ENCODE measurements at regions not wholly inside any gene's neighbourhood (a gene's known extent, or its start where the extent isn't known, plus 50 kb on each side); places are given as distances from the start of the nearest gene placed in this dataset.
A peak's percentile ranks its signal among the peaks of the same experiment; 100 is the strongest.

GRCh38 chr9:115213818-115214334, 95.9 kb upstream of the TNC start:
- DNase-seq (no peak), ATAC-seq (ENCODE audit: low read depth in 2 of 2) (no peak)
- H3K4me1 Mint-ChIP-seq = no peaks in the 10 kb centered on the region
- no peak overlapping the region for H3K4me3 Mint-ChIP-seq
- H3K27me3 Mint-ChIP-seq = peaks cover 0 to 30% (median 20%) of the 10 kb centered on the region in 3 donors
- H3K36me3 Mint-ChIP-seq = no peaks in the 10 kb centered on the region
- peak overlapping the region in 1 of 6 donors; percentile 39 for H3K27ac Mint-ChIP-seq
- peaks cover 0 to 4% (median 0%) of the 10 kb centered on the region in 7 donors for H3K9me3 Mint-ChIP-seq

DNA sequence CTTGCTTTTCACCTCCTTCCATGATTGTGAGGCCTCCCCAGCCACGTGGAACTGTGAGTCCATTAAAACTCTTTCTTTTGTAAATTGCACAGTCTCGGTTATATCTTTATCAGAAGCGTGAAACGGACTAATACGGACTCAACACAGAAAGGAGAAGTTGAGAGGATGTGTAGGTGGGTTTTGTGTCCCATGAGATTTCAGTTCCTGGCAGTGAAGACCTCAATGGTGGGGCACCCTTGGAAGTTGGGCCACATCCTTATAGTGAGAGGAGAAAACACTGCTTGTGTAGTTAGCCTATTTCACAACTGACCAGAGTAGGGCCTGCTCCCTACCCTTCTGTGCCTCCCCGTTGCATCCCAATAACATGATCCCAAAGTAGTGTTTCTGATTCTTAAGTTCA, 98.9 kb upstream of the TNC start:
- ATAC-seq (ENCODE audit: low read depth in 2 of 2) = no peak
- H3K9me3 Mint-ChIP-seq = peaks cover 0 to 4% (median 0%) of the 10 kb centered on the region in 7 donors

DNA sequence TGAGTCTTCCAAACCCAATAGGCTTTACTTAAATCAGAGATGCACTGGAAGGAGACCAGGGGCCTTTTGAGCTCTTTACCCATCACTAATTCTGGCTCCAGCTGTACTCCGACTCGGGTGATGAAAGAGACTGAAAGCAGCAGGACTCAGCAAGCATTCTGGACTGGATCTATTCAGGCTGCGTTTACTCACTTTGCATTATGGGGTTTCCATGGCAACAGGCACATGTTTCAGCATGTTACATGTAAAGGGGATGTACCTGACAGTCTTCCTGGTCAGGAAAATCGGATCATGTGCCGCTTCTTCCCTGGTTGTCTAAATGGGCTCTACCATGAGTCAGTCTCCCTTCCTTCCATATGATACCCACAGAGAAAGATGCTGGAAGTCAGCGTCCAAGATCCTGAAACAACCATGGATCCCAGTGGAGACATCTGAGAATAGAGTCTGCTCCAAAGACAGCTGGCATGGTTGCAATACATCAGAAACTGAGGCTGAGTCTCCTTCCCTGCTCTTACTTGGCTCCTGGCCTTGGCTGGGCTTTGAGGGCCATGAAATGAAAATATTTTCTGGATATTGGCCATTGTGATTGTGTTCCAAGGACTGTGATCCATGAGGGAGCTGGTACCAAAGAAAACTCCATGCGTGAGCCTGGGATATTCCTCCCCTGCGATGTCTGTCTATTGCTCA, 102.5 kb upstream of the TNC start:
- ATAC-seq (ENCODE audit: low read depth in 2 of 2) = no peak
- no peak for DNase-seq
- H3K36me3 Mint-ChIP-seq = peaks cover 0 to 4% of the 10 kb centered on the region in 2 donors
- H3K4me1 Mint-ChIP-seq = no peaks in the 10 kb centered on the region
- peaks cover 0 to 4% (median 0%) of the 10 kb centered on the region in 7 donors for H3K9me3 Mint-ChIP-seq
- no peak overlapping the region for H3K27ac Mint-ChIP-seq
- no peak overlapping the region for H3K4me3 Mint-ChIP-seq
- peaks cover 0 to 22% (median 8%) of the 10 kb centered on the region in 3 donors for H3K27me3 Mint-ChIP-seq

More for the DNA sequence above, 98.9 kb upstream of the TNC start:
- Mint-ChIP-seq H3K4me3 (no peak overlapping the region), H3K27me3 (peaks cover 0 to 29% (median 20%) of the 10 kb centered on the region in 3 donors), H3K4me1 (no peaks in the 10 kb centered on the region), H3K36me3 (peaks cover 0 to 4% of the 10 kb centered on the region in 2 donors), H3K27ac (no peak overlapping the region)
- no peak for DNase-seq

DNA sequence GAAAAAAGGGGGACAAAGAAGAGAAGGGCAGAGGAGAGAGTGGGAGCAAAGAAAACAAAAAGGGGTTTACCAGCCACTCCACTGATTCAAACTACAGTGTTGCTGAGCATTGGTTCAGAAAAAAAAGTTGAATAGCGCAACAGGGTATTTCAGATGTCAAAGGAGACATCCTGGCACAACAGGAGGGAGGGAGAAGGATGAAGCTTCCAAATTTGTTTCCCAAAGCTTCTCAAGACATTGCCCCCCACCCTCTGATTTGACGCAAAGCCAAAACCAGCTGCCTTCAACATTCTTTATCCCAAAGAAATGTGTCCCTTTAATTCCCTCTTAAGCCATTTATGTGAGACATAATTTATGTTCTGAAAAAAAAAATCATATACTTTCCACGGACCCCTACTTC, 105.5 kb upstream of the TNC start:
- H3K36me3 Mint-ChIP-seq = peaks cover 0 to 4% of the 10 kb centered on the region in 2 donors
- H3K9me3 Mint-ChIP-seq = peaks cover 0 to 2% (median 0%) of the 10 kb centered on the region in 7 donors
- peaks cover 0 to 6% (median 0%) of the 10 kb centered on the region in 3 donors for H3K27me3 Mint-ChIP-seq
- ATAC-seq (ENCODE audit: low read depth in 2 of 2) = no peak
- DNase-seq = no peak
- no peak overlapping the region for H3K4me3 Mint-ChIP-seq
- H3K27ac Mint-ChIP-seq = no peak overlapping the region
- no peaks in the 10 kb centered on the region for H3K4me1 Mint-ChIP-seq

- peaks cover 0 to under 1% of the 10 kb centered on the region in 2 donors for H3K36me3 Mint-ChIP-seq
- no peaks in the 10 kb centered on the region for H3K4me1 Mint-ChIP-seq
- no peak for ATAC-seq (ENCODE audit: low read depth in 2 of 2)
These were observed 107.6 kb upstream of the TNC start for GRCh38 chr9:115225459-115226116.

DNA sequence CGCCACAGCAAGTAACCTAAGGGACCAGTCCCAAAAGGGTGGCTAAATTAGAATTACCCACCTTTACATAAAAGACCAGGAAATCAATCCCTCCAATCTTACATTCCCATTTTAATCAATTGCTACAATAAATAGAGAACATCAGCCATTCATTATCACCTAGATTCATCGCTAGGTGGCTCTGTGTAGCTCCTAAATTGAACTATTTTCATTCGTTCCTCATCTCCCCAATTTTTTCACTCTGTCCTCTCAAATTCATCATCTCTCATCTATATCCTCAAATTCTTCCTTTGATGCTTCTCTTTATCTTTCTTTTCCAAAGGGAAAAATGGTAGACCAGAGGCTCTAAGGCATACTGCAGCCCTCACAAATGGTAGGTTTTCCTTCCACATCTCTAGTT, 108.2 kb upstream of the TNC start:
- no peak overlapping the region for H3K27ac Mint-ChIP-seq
- H3K4me3 Mint-ChIP-seq = no peak overlapping the region
- H3K9me3 Mint-ChIP-seq = peaks cover 0 to 3% (median 2%) of the 10 kb centered on the region in 7 donors
- no peaks in the 10 kb centered on the region for H3K27me3 Mint-ChIP-seq
- no peaks in the 10 kb centered on the region for H3K4me1 Mint-ChIP-seq
- no peak for DNase-seq
- H3K36me3 Mint-ChIP-seq = no peaks in the 10 kb centered on the region
- no peak for ATAC-seq (ENCODE audit: low read depth in 2 of 2)

More at GRCh38 chr9:115225459-115226116, 107.6 kb upstream of the TNC start:
- no peak overlapping the region for H3K4me3 Mint-ChIP-seq
- peaks cover 0 to 1% (median 0%) of the 10 kb centered on the region in 3 donors for H3K27me3 Mint-ChIP-seq
- no peak overlapping the region for H3K27ac Mint-ChIP-seq
- DNase-seq = no peak
- peaks cover 0 to 3% (median 2%) of the 10 kb centered on the region in 7 donors for H3K9me3 Mint-ChIP-seq

DNA sequence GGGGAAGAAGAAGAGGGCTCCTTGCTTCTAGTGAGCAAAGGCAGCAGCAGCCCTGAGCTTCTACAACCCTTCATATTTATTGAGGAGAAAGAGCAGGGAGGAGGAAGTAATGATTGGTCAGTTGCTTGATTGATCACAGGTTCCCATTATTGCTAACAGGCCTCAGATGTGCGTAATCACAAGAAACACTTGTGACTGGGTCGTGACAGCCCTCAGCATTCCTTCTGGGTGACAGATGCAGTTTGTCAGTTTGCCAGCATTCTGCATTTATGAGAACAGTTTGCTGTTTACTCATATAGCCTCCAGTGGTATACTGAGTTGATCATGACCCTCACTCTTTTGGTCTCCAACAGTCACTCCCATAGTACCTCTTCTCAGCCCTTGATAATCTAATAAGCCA, 111.5 kb upstream of the TNC start:
- DNase-seq (no peak), ATAC-seq (ENCODE audit: low read depth in 2 of 2) (no peak)
- H3K4me1 Mint-ChIP-seq = peaks cover 0 to 4% (median 0%) of the 10 kb centered on the region in 3 donors
- peaks cover 0 to 6% (median 3%) of the 10 kb centered on the region in 7 donors for H3K9me3 Mint-ChIP-seq
- H3K36me3 Mint-ChIP-seq = no peaks in the 10 kb centered on the region
- no peak overlapping the region for H3K27ac Mint-ChIP-seq
- peaks cover 4 to 9% (median 5%) of the 10 kb centered on the region in 3 donors for H3K27me3 Mint-ChIP-seq
- H3K4me3 Mint-ChIP-seq = no peak overlapping the region

GRCh38 chr9:115230924-115231515, 113.1 kb upstream of the TNC start:
- Mint-ChIP-seq H3K36me3 (no peaks in the 10 kb centered on the region), H3K4me3 (no peak overlapping the region), H3K27ac (no peak overlapping the region), H3K4me1 (peaks cover 0 to 4% (median 0%) of the 10 kb centered on the region in 3 donors), H3K9me3 (peaks cover 0 to 6% (median 3%) of the 10 kb centered on the region in 7 donors), H3K27me3 (peaks cover 5 to 12% (median 9%) of the 10 kb centered on the region in 3 donors)
- DNase-seq = no peak
- no peak for ATAC-seq (ENCODE audit: low read depth in 2 of 2)

- no peak overlapping the region for H3K4me3 Mint-ChIP-seq
- peak overlapping the region in 1 of 6 donors; percentile 10 for H3K27ac Mint-ChIP-seq
- peaks cover 0 to 6% of the 10 kb centered on the region in 2 donors for H3K36me3 Mint-ChIP-seq
- H3K27me3 Mint-ChIP-seq = peaks cover 5 to 19% (median 13%) of the 10 kb centered on the region in 3 donors
- peaks cover 0 to 6% (median 3%) of the 10 kb centered on the region in 7 donors for H3K9me3 Mint-ChIP-seq
- DNase-seq (no peak), ATAC-seq (ENCODE audit: low read depth in 2 of 2) (no peak)
- H3K4me1 Mint-ChIP-seq = peaks cover 0 to 4% (median 0%) of the 10 kb centered on the region in 3 donors
These were observed 114.3 kb upstream of the TNC start for GRCh38 chr9:115232181-115232774.

DNA sequence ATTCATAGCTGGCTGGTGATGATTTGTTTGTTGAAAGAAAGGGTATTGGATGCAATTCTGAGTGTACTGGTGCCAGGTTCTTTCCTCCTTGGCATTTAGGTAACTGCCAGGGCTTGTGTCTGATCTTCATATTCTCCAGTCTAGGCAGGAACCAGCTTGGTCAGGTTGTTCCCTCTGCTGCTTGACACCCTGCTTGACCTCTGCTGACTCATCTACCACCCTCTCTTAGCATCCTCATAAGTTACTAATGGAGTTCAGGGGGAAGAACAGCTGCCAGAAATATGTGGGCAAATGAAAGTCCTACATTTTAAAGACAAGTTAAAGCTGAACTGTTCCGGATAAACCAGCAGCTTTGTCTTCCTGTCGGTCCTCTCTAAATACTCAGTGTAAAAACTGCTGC, 116.1 kb upstream of the TNC start:
- no peak for ATAC-seq (ENCODE audit: low read depth in 2 of 2)
- H3K4me1 Mint-ChIP-seq = peaks cover 0 to 4% (median 0%) of the 10 kb centered on the region in 3 donors
- peaks cover 0 to 6% of the 10 kb centered on the region in 2 donors for H3K36me3 Mint-ChIP-seq
- DNase-seq = no peak
- H3K4me3 Mint-ChIP-seq = no peak overlapping the region
- no peak overlapping the region for H3K27ac Mint-ChIP-seq
- H3K27me3 Mint-ChIP-seq = peaks cover 12 to 25% (median 13%) of the 10 kb centered on the region in 3 donors
- H3K9me3 Mint-ChIP-seq = peaks cover 0 to 6% (median 3%) of the 10 kb centered on the region in 7 donors

- peaks cover 0 to 6% of the 10 kb centered on the region in 2 donors for H3K36me3 Mint-ChIP-seq
- H3K4me3 Mint-ChIP-seq = no peak overlapping the region
- DNase-seq = no peak
- H3K9me3 Mint-ChIP-seq = peaks cover 0 to 6% (median 0%) of the 10 kb centered on the region in 7 donors
- H3K27ac Mint-ChIP-seq = peak overlapping the region in 1 of 6 donors; percentile 56
- H3K4me1 Mint-ChIP-seq = peaks cover 0 to 4% (median 0%) of the 10 kb centered on the region in 3 donors
- no peak for ATAC-seq (ENCODE audit: low read depth in 2 of 2)
- peaks cover 20 to 25% (median 23%) of the 10 kb centered on the region in 3 donors for H3K27me3 Mint-ChIP-seq
These were observed 117.3 kb upstream of the TNC start for GRCh38 chr9:115235221-115235620.

DNA sequence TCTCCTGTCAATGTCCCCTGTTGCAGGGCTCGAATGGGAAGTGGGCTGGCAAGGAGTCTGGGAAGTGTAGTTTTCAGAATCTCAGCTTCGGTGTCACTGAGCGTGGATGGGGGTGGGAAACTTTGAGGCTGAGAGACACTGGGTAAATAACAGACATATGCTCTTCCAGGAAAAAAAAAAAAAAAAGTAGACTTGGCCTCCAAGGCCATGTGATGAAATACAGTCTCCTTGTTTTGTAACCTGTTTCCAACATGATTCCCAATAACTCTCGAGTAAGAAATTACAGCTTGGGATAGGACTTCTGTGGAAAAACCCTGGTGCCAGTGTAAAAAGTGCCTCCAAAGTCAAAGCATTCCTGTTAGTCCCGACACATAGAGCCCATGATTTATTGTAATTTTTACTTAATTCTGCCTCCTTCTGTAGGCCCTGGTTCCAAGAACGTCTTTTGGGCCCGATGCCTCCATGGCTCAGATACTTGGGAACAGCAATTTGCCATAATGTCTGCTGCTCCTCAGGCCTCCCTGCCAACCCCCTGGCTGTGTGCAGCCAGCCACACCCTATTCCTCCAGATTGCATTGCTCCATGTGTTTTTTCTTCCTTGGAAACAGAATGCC, 119.5 kb upstream of the TNC start:
- peaks cover 0 to 6% of the 10 kb centered on the region in 2 donors for H3K36me3 Mint-ChIP-seq
- H3K27ac Mint-ChIP-seq = no peak overlapping the region
- ATAC-seq (ENCODE audit: low read depth in 2 of 2) (no peak), DNase-seq (no peak)
- H3K9me3 Mint-ChIP-seq = peaks cover 0 to 4% (median 0%) of the 10 kb centered on the region in 7 donors
- H3K4me1 Mint-ChIP-seq = no peaks in the 10 kb centered on the region
- H3K27me3 Mint-ChIP-seq = peaks cover 16 to 19% (median 16%) of the 10 kb centered on the region in 3 donors
- no peak overlapping the region for H3K4me3 Mint-ChIP-seq

DNA sequence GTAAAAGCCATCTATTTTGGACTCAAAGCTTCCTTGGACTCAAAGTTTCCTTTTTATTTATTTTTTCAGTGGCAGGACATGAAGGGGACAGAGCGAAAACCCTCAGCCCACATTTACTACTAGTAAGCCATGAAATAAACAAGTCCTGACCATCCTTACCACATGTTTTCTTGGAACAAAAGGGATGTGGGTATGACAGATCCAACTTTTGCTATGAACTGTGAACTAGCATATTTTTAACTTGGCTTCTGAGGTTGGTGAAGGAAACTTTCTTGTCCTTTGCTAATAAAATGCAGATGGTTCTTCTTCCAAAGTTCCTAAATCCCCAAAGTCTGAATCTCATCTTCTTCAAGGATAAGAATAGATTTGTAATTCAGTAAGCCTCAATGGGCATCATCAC, 122.7 kb upstream of the TNC start:
- Mint-ChIP-seq H3K4me1 (no peaks in the 10 kb centered on the region), H3K9me3 (peaks cover 0 to 4% (median 0%) of the 10 kb centered on the region in 7 donors), H3K36me3 (peaks cover 0 to 6% of the 10 kb centered on the region in 2 donors), H3K27me3 (peaks cover 11 to 19% (median 16%) of the 10 kb centered on the region in 3 donors), H3K27ac (no peak overlapping the region), H3K4me3 (no peak overlapping the region)
- DNase-seq (no peak), ATAC-seq (ENCODE audit: low read depth in 2 of 2) (no peak)

All from naive B cell (primary cell).